ENCODE measurements at regions not wholly inside any gene's neighbourhood (a gene's known extent, or its start where the extent isn't known, plus 50 kb on each side); places are given as distances from the start of the nearest gene placed in this dataset.

- no peak for TF ChIP-seq CTCF (IDR thresholded peaks at IDR 0.05; ENCODE audit: low read depth, low read length)
- DNase-seq (ENCODE audit: low read depth, low spot score) = no peak
- H3K4me3 ChIP-seq (ENCODE audit: low read depth, low read length) = no peak overlapping the region
- peaks cover 4% of the 10 kb centered on the region; the same call in 1 of the 2 replicates for H3K9me3 ChIP-seq (ENCODE audit: control insufficient read depth, insufficient read depth, low read length)
- POLR2A ChIA-PET = no interaction called here
- no peaks in the 10 kb centered on the region for H3K27me3 ChIP-seq (ENCODE audit: control insufficient read depth, insufficient read depth, low read length)
- H3K27ac ChIP-seq (ENCODE audit: low read depth, low read length) = no peak overlapping the region
- CTCF ChIA-PET = interaction anchor here (0.7 kb wide), 1 partner anchor 622 kb away, joined by 3 read pairs; no protein-coding TSS in a partner anchor
Measured at GRCh38 chr3:106491796-106492195, 623.0 kb upstream of the CBLB start.

- ChIA-PET CTCF (no interaction called here), POLR2A (no interaction called here)
- DNase-seq (ENCODE audit: low read depth, low spot score) = no peak
- no peak overlapping the region for H3K27ac ChIP-seq (ENCODE audit: low read depth, low read length)
- TF ChIP-seq CTCF (IDR thresholded peaks at IDR 0.05; ENCODE audit: low read depth, low read length) = no peak
- no peak overlapping the region for H3K4me3 ChIP-seq (ENCODE audit: low read depth, low read length)
- H3K27me3 ChIP-seq (ENCODE audit: control insufficient read depth, insufficient read depth, low read length) = no peaks in the 10 kb centered on the region
- H3K9me3 ChIP-seq (ENCODE audit: control insufficient read depth, insufficient read depth, low read length) = no peaks in the 10 kb centered on the region
Measured at GRCh38 chr3:106508331-106508893, 639.6 kb upstream of the CBLB start.

GRCh38 chr3:106510206-106510605 is 641.4 kb upstream of the CBLB start:
- H3K27me3 ChIP-seq (ENCODE audit: control insufficient read depth, insufficient read depth, low read length) = no peaks in the 10 kb centered on the region
- H3K27ac ChIP-seq (ENCODE audit: low read depth, low read length) = no peak overlapping the region
- CTCF ChIA-PET = interaction anchor here (0.9 kb wide), 1 partner anchor 99 kb away, joined by 3 read pairs; no protein-coding TSS in a partner anchor
- no peak for TF ChIP-seq CTCF (IDR thresholded peaks at IDR 0.05; ENCODE audit: low read depth, low read length)
- no peaks in the 10 kb centered on the region for H3K9me3 ChIP-seq (ENCODE audit: control insufficient read depth, insufficient read depth, low read length)
- POLR2A ChIA-PET = no interaction called here
- no peak for DNase-seq (ENCODE audit: low read depth, low spot score)
- no peak overlapping the region for H3K4me3 ChIP-seq (ENCODE audit: low read depth, low read length)

- CTCF ChIA-PET = no interaction called here
Measured at GRCh38 chr3:106512846-106513245, 644.0 kb upstream of the CBLB start.

GRCh38 chr3:106514431-106514830 is 645.6 kb upstream of the CBLB start:
- no peak overlapping the region for H3K27ac ChIP-seq (ENCODE audit: low read depth, low read length)
- DNase-seq (ENCODE audit: low read depth, low spot score) = no peak
- POLR2A ChIA-PET = no interaction called here
- no peak for TF ChIP-seq CTCF (IDR thresholded peaks at IDR 0.05; ENCODE audit: low read depth, low read length)
- no peaks in the 10 kb centered on the region for H3K27me3 ChIP-seq (ENCODE audit: control insufficient read depth, insufficient read depth, low read length)
- H3K4me3 ChIP-seq (ENCODE audit: low read depth, low read length) = no peak overlapping the region
- CTCF ChIA-PET = no interaction called here
- H3K9me3 ChIP-seq (ENCODE audit: control insufficient read depth, insufficient read depth, low read length) = no peaks in the 10 kb centered on the region

More at GRCh38 chr3:106512846-106513245, 644.0 kb upstream of the CBLB start:
- TF ChIP-seq CTCF (IDR thresholded peaks at IDR 0.05; ENCODE audit: low read depth, low read length) = no peak
- Histone ChIP-seq H3K9me3 (ENCODE audit: control insufficient read depth, insufficient read depth, low read length) (no peaks in the 10 kb centered on the region), H3K27me3 (ENCODE audit: control insufficient read depth, insufficient read depth, low read length) (no peaks in the 10 kb centered on the region), H3K4me3 (ENCODE audit: low read depth, low read length) (no peak overlapping the region), H3K27ac (ENCODE audit: low read depth, low read length) (no peak overlapping the region)
- POLR2A ChIA-PET = no interaction called here
- no peak for DNase-seq (ENCODE audit: low read depth, low spot score)
